HG03460 (cell line): ENCODE measurements at regions not wholly inside any gene's neighbourhood (a gene's known extent, or its start where the extent isn't known, plus 50 kb on each side); places are given as distances from the start of the nearest gene placed in this dataset.
"Not testable (repeated sequence)": the region's sequence is repeated elsewhere in the genome, so short reads cannot be mapped to it uniquely, and the experiment has no call there.

Source experiments
- ATAC-seq: cut with Tn5 transposase; IDR thresholded peaks from one replicate; pipeline ENCODE4 v1.9.1; 2021; ENCODE audit not compliant: unreplicated experiment

GRCh38 chrX:3811331-3812311, 98.2 kb upstream of the PRKX start:
- no peak for ATAC-seq

DNA sequence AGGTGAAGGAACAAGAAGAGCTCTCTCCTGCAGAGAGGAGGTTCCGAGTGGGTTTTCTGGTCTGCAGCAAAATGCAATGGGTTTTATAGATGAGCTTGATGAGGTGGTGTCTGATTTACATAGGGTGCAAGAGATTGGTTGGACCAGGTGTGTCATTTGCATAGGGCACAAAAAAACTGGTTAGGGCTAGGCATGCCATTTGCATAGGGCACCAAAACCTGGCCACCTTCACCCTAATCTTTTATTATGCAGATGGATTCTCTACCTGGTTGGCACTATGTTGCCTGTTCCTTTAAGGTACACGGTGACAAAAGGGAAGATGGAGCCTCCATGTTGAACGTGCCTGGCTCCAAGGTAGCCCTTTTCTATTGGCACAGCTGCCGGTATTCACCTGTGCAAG, 94.5 kb upstream of the PRKX start:
- no peak for ATAC-seq

GRCh38 chrX:3806630-3807029, 93.2 kb upstream of the PRKX start:
- ATAC-seq = no peak

GRCh38 chrX:3803713-3804112, 90.3 kb upstream of the PRKX start:
- no peak for ATAC-seq

DNA sequence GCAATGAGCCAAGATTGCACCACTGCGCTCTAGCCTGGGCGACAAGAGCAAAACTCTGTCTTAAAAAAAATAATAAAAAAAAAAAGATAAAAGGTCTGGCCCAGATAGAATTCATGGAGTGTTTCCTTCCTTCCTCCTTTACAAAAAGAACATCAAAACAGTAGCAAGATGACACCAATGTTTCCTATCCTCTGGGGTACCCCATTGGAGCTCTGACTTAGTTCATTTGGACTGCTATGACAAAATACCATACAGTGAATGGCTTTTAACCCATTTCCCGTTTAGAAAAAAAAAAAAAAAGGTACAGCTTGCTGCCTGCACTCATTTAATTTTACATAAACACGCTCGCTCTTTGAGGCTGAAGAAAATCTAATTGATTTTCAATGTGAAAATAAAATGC, 89.9 kb upstream of the PRKX start:
- no peak for ATAC-seq

GRCh38 chrX:3795411-3795810, 82.0 kb upstream of the PRKX start:
- not testable (repeated sequence) for ATAC-seq

DNA sequence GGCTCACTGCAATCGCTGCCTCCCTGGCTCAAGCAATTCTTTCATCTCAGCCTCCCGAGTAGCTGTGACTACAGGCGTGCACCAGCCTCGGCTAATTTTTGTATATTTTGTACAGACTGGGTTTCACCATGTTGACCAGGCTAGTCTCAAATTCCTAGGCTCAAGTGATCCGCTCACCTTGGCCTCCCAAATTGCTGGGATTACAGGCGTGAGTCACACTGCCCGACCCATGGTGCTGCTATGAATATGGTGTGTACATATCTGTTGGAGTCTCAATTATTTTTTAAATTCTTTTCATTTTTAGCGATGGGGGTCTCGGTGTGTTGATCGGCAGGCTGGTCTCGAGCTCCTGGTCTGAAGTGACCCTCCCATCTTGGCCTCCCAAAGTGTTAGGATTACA, 78.0 kb upstream of the PRKX start:
- no peak for ATAC-seq

- no peak for ATAC-seq
These were observed 75.2 kb upstream of the PRKX start for GRCh38 chrX:3788494-3789233.

DNA sequence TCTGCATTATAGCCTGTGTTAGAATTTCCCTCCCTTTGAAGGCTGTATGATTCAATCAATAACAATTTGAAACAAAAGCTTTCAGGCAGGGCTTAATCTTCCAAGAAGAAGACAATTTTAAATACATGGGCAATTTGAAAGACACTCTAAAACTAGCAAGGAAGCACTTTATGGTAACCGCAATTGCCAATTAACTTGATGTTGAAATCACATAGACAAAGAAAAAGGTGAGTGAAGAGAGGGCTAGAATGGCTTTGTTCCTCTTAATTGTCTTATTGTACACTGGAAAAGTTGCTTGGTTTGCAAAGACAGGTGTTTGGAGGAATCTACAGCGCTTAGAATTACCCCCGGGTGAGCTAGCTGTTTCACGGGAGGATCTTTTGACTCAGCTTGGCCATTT, 74.4 kb upstream of the PRKX start:
- no peak for ATAC-seq

- ATAC-seq = not testable (repeated sequence)
These were observed 72.4 kb upstream of the PRKX start for GRCh38 chrX:3785822-3786221.

- no peak for ATAC-seq
These were observed 67.1 kb upstream of the PRKX start for GRCh38 chrX:3780564-3780963.

- no peak for ATAC-seq
These were observed 66.1 kb upstream of the PRKX start for GRCh38 chrX:3779546-3779945.

DNA sequence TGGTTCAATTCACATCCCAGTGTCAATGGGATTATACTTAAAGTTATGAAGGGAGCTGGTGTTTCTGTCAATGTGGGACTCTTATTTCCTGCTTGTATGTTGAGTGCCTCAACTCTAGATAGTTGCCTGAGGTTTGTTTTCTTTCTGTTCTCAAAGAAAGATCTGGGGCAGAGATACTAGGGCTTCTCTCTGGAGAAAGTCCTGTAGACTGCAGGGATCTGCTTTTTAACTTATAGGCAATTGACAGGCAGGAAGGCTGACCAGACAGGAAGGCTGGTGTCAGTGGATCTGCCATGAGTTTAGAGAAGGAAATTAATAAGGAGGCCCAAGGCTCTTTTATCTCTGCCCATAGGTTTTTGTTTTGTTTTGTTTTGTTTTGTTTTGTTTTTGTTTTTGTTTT, 64.0 kb upstream of the PRKX start:
- ATAC-seq = no peak

- ATAC-seq = no peak
These were observed 58.3 kb upstream of the PRKX start for GRCh38 chrX:3771766-3772165.

DNA sequence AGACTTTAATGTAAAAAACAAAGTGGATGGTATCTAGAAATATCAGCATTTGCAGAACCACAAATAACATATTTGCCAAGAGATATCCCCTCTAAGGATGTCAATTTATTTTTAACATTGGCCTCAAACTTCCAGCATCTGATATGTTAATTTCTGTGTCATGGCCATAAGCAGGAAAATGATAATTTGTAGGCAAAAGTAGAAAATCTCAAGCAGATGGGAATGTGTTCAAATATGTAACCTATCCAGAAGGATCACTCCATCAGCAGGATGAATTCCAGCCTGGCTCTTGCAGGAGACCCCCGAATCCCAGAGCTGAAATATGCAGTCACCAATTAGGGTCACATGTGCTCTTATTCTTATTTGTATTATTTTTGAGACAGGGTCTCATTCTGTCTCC, 55.4 kb upstream of the PRKX start:
- no peak for ATAC-seq
